ENCODE measurements at regions not wholly inside any gene's neighbourhood (a gene's known extent, or its start where the extent isn't known, plus 50 kb on each side); places are given as distances from the start of the nearest gene placed in this dataset.
"Not testable (repeated sequence)": the region's sequence is repeated elsewhere in the genome, so short reads cannot be mapped to it uniquely, and the experiment has no call there.

DNA sequence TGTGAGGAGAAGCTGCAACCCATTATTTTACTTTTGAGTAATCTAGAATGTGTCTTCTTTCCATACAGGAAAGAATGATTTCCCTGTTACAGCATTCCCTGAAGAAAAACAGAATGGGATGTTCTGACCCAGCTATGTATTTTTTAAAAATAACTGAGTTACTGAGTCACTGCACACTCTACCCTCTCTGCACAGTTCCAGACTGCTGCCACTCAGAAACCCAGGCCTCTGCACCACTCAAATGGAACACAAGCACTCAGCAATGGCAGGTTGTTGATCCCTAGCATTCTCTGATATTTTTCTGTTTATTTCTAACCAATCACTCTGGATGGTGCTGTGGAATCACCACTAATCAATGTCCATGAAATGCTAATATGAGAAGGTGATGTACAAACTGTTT lies 1300.0 kb upstream of the FAM98A start:
- no peak for DNase-seq

GRCh38 chr2:34892766-34893165 lies 1293.7 kb upstream of the FAM98A start:
- no peak for DNase-seq

DNA sequence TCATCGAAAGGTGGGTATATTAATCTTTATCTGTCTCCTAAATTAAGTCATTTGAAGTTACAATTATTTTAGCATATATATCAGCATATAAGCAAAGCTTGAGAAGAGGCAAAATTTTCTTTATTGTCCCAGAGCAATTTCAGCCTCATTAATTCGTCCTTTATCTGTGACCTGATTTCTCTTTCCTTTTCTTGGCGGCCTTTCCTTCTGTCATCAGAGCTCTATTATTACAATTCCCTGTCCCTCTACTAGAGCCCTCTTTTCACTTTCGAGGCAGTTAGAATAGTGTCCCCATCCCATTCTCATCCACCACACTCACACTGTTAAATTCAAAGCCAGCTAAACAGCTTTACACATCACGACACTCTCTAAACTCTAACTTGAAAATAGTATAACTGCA lies 1293.2 kb upstream of the FAM98A start:
- no peak for DNase-seq

- no peak for DNase-seq
Measured at GRCh38 chr2:34875091-34875745, 1276.1 kb upstream of the FAM98A start.

DNA sequence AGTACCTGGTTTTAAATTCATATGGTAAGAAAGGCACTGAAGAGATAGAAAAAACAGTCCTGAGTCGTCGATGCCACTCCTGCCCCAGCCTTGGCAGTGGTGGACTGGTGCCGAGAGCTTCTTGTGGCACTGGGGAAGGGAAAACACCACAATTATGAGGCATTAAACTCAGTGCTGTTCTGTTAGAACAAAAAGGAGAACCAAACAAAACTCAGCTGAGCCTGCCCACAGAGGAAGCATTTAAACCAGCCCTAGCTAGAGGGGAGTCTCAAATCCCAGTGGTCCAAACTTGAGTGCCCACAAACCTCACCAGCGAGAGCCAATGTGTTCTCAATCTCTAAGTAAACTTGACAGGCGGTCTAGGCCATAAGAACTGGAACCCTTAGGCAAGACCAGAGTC lies 1254.5 kb upstream of the FAM98A start:
- DNase-seq: no peak

- no peak for DNase-seq
Measured at GRCh38 chr2:34851804-34852203, 1252.7 kb upstream of the FAM98A start.

DNA sequence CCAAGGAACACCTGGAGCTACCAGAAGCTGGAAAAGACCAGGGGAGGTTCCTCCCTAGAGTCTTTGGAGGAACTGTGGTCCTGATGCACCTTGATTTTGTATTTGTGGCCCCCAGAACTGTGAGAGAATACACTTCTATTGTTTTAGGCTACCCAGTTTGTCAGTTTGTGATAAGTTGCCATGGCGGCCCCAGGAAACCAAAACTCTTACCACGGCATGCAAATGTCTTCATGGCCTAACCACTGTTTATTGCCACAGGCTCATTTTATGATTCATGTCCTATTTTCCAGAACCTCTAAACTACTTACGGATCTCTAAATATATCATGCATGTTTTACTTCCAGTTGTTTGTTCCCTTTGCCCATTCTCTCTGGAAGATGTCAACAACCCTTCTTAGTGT lies 1250.7 kb upstream of the FAM98A start:
- DNase-seq: no peak

DNA sequence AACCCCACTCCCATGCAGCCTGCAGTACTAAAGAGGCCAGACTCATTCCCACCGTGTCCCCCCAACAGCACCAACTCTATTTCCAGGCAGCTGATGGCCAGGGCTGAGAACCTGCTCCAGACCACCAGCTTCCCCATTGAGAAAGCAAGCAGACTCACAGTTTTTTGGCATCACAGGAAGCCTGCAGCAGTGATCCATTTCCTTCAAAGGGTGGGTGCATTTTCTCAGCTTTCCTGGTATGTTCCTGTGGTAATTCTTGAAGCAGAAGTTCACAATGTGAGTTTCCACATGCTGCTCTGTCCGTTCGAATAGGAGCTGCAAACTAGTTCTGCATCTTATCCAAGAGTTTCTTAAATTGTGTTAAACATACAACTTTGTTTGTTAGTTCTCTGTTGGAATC lies 1249.6 kb upstream of the FAM98A start:
- DNase-seq: no peak

DNA sequence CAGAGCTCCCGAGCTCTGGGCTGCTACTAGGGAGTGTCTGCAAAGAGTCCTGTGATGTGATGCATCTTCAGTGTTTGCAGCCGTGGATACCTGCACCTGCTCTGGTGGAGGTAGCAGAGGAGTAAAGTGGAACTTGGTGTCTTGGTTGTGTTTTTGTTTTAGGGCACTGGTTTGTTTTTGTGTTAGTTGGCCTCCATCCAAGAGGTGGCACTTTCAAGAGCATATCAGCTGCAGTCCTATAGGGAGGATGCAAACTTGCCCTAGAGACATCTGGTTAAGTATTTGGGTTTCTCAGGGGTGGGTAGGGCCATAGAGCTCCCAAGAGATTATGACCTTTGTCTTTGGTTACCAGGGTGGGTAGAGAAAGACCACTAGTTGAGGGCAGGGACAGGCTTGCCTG lies 1249.0 kb upstream of the FAM98A start:
- no peak for DNase-seq

DNA sequence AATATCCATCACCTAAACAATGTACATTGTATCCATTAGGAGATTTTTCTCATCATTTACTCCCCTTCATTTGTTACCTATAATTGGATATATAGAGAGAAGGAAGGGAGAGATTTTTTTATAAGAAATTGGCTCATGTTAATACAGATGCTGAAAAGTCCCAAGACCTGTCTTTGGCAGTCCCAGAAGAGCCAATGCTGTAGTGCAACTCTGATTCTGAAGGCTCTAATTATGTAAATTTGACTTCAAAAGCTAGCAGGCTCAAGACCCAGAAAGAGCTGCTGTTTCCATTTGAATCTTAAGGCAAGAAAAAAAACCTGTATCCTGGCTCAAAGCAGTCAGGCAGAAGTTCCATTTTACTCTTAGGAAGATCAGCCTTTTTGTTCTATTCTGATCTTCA lies 1245.5 kb upstream of the FAM98A start:
- DNase-seq: no peak

DNA sequence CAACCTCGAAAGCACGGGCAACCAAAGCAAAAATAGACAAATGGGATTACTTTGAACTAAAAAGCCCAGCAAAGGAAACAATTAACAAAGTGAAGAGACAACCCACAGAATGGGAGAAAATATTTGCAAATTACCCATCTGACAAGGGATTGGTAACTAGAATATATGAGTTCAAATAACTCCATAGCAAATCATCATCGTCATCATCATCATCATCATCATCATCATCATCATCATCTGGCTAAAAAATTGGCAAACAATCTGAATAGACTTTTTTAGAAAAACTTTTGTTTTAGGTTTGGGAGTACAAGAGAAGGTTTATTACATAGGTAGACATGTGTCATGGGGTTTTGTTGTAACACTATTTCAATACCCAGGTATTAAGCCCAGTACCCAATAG lies 1239.3 kb upstream of the FAM98A start:
- DNase-seq: no peak

GRCh38 chr2:34836361-34836760 lies 1237.3 kb upstream of the FAM98A start:
- DNase-seq: no peak

DNA sequence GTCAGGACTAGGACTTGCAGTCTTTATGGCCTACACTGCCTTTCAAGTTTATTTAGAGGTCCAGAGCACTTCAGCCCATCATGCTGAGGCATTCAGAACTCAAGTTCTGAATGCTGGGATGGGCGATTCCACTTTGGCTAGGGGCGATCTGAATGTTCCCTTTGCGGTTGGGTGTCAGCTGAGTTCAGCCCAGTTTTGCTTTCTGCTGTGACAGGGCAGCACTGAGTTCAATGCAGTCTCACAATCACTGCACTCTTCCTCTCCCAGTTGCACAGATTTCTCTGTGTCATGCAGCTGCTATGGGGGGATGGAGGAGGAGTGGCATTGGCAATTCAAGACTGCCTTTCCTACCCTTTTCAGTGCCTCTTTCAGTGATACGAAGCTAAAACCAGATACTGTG lies 1232.0 kb upstream of the FAM98A start:
- DNase-seq: no peak

DNA sequence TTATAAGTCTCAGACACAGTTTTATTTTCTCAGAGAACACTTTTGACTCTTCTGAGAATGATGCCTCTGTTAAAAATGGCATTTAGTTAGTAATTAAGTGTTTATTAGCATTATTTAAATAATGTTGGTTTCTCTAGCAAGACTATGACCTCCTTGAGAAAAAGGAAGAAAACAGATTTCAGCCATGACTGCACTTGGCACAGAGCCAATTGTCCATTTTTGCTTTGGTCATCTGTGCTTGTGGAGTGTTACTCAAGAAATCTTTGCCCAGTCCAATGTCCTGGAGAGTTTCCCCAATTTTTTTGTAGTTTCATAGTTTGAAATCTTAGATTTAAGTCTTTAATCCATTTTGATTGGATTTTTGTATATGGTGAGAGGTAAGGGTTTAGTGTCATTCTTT lies 1229.4 kb upstream of the FAM98A start:
- no peak for DNase-seq

DNA sequence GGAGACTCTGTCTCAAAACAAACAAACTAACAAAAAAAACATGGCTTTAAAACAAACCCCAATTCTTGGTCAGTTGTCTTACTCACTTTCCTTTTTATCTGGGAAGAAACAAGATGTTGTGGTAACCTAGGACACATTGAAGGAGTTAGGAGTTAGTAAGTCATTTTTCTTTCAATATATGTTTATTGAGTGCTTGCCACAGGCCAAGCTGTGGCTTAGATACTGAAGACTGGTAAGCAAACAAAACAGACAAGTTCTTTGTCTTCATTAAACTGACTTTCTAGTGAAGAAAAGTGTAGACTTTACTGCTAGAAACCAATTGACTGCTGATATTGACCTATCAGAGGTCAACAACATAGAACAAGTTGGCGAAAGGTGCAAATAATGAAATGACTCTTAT lies 1228.3 kb upstream of the FAM98A start:
- no peak for DNase-seq

DNA sequence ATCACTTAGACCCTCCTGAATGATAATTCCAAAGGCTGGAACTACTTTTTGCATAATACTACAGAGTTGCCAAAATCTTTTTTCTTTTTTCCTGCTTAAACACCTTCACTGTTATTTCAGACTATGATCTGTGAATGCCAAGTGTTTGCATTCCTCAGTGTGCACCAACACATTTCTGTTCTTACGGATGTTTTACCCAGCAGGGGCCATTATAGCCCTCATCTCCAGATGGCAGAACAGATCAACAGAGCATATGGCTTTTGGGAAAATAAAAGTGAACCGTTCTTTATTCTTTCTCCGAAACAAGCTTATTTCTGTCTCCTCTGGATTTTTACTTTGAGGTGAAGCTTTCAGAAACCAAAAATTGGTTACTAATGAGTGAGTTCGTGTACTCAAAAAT lies 1226.6 kb upstream of the FAM98A start:
- no peak for DNase-seq

GRCh38 chr2:34822616-34823015 lies 1223.5 kb upstream of the FAM98A start:
- no peak for DNase-seq

DNA sequence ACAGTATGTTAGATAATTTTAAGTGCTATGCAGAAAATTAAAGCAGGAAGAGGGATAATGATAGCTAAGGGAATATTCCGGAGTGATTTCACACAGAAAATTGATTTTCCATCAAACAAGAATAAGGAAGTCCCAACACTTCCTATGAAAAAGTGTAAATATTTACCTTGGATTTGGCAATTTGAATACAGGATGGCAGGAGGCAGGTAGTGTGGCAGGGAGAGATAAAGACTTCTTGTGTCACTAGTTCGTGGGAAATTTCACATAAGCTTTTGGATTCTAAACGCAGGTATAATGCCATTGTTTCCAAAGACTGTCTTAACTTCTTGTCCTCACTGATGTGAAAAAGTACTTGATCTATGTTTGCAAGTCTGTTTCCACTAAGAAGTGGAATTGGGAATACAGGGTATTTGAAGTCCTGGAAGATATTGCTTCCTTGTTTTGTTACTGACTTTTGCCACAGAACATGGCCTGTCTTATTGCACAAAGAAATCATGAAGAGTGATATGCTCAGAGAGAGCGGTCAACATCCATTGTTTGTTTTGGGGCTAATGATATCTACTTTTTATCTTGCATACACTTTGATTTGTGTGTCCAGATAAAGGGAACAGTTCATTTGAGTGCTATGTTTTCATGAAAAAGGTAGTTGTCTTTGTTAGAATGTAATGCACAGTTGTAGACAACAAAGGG lies 1216.1 kb upstream of the FAM98A start:
- no peak for DNase-seq

DNA sequence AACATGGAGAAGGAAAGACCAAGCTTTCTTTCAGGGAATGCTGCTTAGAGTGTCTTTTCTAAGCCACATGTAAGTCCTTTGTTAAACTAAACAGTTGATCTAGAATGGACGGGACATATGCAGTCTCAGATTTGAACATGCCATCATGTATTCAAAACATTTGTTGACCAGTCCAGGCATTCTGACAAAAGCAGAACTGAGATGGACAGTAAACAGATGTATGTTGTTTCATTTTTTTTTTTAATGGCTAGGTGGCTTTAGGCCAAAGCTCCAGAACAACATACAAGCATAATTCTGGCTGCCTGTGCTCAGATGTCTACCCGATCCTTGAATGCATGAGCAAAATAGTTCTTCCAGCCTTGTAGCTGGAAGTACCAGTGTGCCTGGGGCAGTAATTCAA lies 1211.4 kb upstream of the FAM98A start:
- no peak for DNase-seq

DNA sequence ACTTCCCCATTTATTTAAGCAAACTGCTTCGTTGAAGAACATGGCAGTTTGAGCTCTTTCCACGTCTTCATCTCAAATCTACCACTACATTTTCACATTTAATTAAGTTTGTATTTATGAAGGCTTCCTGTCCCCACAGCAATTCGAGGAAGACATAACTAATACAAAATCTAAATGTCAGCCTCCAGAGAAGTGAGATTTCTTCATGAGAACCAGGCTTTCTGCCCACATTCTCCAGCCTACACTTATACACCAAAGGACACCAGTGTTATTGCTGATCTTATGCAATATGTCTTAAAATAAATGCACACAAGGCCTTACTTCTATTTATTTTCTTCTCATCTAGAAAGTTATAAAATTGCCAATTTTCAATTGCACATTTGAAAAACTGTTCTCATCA lies 1209.3 kb upstream of the FAM98A start:
- no peak for DNase-seq

DNA sequence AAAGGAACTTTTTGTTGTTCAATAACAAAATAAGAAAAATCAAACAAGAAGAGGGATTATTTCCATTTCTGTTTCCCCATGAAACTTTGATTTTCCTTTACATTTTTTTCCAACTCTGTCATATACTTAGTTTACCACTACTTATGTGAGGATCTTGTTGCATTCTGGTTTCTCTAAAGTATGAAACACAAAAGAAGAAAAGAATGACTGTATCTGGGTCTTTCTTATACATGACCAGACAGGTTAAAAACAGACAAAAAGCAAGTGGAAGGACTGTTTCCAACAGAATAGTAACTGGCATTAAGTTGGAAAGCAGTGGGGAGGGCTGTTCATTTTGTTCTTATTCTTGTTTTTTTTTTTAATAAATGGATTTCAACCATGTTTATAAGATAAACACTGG lies 1207.8 kb upstream of the FAM98A start:
- DNase-seq: no peak

DNA sequence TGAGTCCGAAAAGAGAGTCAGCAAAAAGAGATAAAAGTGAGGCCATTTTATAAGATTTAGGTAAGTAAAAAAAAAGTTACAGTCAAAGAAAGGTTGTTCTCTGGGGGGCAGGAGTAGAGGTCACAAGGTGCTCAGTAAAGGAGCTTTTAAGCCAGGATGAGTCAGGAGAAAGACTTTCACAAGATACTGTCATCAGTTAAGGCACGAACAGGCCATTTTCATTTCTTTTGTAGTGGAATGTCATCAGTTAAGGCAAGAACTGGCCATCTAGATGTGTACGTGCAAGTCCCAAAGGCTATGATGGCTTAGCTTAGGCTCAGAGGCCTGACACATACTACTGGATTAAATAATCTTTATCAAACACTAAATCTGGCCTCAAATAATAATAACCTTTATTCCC lies 1207.3 kb upstream of the FAM98A start:
- DNase-seq: no peak

GRCh38 chr2:34799556-34799955 lies 1200.5 kb upstream of the FAM98A start:
- no peak for DNase-seq

- DNase-seq: not testable (repeated sequence)
Measured at GRCh38 chr2:34795586-34795985, 1196.5 kb upstream of the FAM98A start.

GRCh38 chr2:34789169-34789568 lies 1190.1 kb upstream of the FAM98A start:
- no peak for DNase-seq

Data from NCI-H2029 treated with DMSO at 0.1 percent for 48 hours (cell line).